Activated CD8-positive, alpha-beta memory T cell treated with anti-CD3 and anti-CD28 coated beads, Interleukin-2, amount 10 ng/mL, durations not matched to agents 7 days and 5 days (primary cell): ENCODE measurements at regions not wholly inside any gene's neighbourhood (a gene's known extent, or its start where the extent isn't known, plus 50 kb on each side); places are given as distances from the start of the nearest gene placed in this dataset.

ENCODE experiments used
- ATAC-seq: fragments of 150-1000 bp; cut with Tn5 transposase; one replicate; pipeline ENCODE4 v1.10.0; 2021; ENCODE audit warnings: moderate library complexity
- CTCF ChIA-PET: fragments of 350-600 bp; sonication (Branson Sonifier 250); formaldehyde crosslinking; loops from one replicate; lab custom pipeline; 2021; ENCODE audit warnings: antibody characterized with exemption; lab: Charles Lee
- DNase-seq: peaks from one replicate; pipeline ENCODE4 v3.0.0-alpha.2; 2020
- H3K27ac Mint-ChIP-seq: one replicate; pipeline ENCODE4 v1.8.0; 2021; ENCODE audit warnings: mild to moderate bottlenecking, mixed read lengths
- H3K27me3 Mint-ChIP-seq: one replicate; pipeline ENCODE4 v1.8.0; 2021; ENCODE audit warnings: mixed read lengths
- H3K36me3 Mint-ChIP-seq: one replicate; pipeline ENCODE4 v1.8.0; 2021; ENCODE audit warnings: mild to moderate bottlenecking, mixed read lengths
- H3K4me1 Mint-ChIP-seq: one replicate; pipeline ENCODE4 v1.8.0; 2021; ENCODE audit warnings: mixed read lengths
- H3K4me3 Mint-ChIP-seq: one replicate; pipeline ENCODE4 v1.8.0; 2021; ENCODE audit warnings: mild to moderate bottlenecking, moderate library complexity, mixed read lengths
- H3K9me3 Mint-ChIP-seq: one replicate; pipeline ENCODE4 v1.8.0; 2022; ENCODE audit warnings: low read depth, mixed read lengths

DNA sequence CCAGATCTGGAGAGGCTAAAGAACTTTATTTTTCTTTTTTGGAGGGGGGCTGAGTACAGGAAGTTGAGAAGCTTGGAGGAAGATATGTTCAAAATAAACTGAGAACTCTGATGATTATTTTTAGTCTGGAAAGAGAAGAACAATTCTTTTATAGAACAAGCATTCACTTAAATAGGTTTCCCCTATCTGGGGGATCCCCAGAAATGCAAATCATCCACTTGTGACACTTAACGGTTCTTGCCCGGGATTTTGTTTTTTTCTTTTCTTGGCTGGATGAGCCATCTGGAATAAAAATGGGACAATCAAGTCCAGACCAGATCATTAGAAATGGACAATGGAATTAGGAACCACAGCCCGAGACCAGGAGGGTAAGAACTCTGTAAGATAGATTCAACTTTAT, 95.9 kb upstream of the EGR2 start:
- Mint-ChIP-seq H3K36me3 (no peaks in the 10 kb centered on the region), H3K27me3 (peaks cover 13% of the 10 kb centered on the region), H3K27ac (no peak overlapping the region), H3K4me1 (peaks cover under 1% of the 10 kb centered on the region), H3K4me3 (no peak overlapping the region), H3K9me3 (no peaks in the 10 kb centered on the region)
- CTCF ChIA-PET: no interaction called here
- DNase-seq: no peak
- ATAC-seq: no peak

DNA sequence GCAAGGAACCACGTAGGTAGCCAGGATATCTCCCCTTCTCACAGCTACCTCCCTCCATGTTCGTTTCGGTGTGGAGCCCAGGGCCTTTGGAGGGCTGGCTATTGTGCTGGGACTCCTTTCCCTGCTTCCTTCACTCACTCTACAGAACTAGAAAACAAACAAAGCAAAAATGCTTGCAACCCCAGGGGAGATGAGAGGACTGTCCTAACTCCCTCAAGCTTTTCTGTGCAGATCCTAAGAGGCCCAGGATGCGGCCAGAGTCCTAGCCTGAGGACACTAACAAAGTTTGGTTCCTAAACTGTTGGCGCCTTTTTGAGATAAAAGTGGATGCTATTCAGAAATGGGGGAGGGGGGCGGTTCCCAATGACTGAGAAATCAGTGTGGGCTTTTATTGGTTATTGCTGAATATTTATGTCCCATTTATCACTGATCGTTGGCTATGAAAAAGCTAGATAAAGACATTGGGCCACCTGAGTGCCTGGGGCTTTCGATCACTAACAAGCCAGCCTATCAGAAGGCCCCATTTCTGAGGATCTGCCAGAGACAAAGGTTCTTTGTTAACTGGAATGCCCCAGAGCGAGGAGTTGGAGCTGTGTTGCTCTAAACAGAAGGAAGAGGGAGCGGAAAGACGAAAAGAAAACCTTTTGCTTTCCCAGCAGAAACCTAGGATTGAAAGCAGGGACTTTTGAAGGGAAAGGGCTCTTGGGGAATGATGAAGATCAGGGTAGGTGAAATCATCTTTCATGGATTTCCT, 95.2 kb upstream of the EGR2 start:
- CTCF ChIA-PET: no interaction called here
- H3K27me3 Mint-ChIP-seq: peaks cover 13% of the 10 kb centered on the region
- no peaks in the 10 kb centered on the region for H3K4me1 Mint-ChIP-seq
- H3K27ac Mint-ChIP-seq: no peak overlapping the region
- ATAC-seq (no peak), DNase-seq (no peak)
- no peaks in the 10 kb centered on the region for H3K9me3 Mint-ChIP-seq
- H3K36me3 Mint-ChIP-seq: no peaks in the 10 kb centered on the region
- H3K4me3 Mint-ChIP-seq: no peak overlapping the region

DNA sequence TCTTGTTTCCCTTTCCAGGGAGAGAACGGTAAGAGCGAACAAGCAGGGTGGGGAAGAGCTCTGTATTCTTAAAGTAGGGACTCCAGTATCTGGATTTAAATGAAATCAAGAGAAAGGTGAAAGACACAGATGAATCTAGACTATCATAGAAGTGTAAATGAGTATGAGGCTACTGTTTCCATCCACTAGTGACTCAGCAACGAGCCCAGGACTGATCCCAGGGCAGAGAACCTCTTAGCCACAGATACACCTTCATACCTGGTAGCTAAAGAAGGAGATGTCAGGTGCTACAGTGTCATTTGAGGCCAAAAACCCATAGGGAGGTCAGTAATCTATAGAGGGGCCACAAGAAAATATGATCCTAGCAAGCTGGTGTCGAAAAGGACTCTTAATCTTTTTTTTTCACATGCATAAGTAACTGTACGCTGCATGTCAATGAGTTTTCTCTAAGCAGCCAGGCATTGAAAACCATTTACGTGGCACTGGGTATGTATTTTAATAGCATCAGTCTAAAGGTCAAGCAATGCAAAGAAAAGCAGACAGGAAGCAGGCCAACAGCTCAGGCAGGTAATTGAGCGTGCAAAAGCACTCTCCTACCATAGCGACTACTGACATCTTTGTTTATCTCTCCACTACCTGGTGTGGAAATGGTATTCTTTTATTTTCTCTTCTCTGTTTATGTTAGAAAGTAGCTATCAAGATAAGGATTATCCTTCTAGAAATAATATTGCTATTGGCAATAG, 91.5 kb upstream of the EGR2 start:
- ATAC-seq (no peak), DNase-seq (no peak)
- H3K9me3 Mint-ChIP-seq: no peaks in the 10 kb centered on the region
- no peak overlapping the region for H3K4me3 Mint-ChIP-seq
- H3K36me3 Mint-ChIP-seq: peaks cover 2% of the 10 kb centered on the region
- no peaks in the 10 kb centered on the region for H3K4me1 Mint-ChIP-seq
- H3K27me3 Mint-ChIP-seq: peaks cover 4% of the 10 kb centered on the region
- H3K27ac Mint-ChIP-seq: no peak overlapping the region
- CTCF ChIA-PET: no interaction called here

DNA sequence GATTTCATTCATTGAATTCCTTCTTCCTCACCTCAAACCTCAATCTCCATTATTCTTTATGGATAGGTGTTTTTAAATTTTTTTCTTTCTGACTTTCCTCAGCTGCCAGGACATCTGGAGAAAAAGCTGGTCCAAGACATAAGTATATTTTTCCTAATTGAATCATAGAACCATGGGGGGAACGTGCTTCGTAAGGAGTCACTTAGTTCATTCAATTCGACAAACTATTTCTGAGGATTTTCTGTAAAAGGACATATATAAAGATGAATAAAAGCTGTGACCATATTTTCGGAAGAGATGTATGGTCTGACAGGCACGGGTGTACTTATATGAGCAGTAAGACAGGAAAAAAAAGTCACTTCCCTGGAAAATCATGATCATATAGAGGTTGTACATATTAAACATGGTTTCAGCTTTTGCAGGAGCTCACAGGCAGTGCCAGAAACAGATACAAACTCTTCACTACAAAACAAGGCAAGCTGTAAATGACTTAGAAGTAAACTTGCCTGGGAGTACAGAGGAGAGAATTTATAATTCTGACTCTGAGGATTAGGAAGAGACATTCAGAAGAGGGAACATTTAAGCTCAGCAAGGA, 88.2 kb upstream of the EGR2 start:
- DNase-seq: no peak
- Mint-ChIP-seq H3K4me3 (no peak overlapping the region), H3K27ac (no peak overlapping the region), H3K27me3 (no peaks in the 10 kb centered on the region), H3K36me3 (peaks cover 3% of the 10 kb centered on the region), H3K4me1 (peaks cover 3% of the 10 kb centered on the region), H3K9me3 (no peaks in the 10 kb centered on the region)
- no peak for ATAC-seq
- CTCF ChIA-PET: no interaction called here

DNA sequence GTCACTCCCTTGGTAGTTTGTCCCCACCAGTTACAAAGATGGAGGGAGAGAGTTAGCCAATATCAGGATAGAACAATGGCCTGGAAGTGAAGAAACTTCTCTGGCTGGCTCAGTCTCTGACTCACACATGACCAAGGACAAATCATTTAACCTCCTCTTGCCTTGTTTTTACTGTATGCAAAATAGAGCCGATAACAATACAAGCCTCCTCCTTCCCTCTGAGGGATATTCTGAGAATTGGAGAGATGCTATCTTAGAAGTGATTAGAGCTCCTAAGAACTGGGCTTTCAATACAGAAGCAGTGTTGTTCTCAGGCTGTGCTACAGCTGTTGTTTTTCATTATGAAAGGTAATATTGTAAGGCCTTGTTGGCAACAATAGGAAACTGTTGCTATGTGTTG, 87.7 kb upstream of the EGR2 start:
- Mint-ChIP-seq H3K36me3 (peaks cover 3% of the 10 kb centered on the region), H3K4me1 (peaks cover 3% of the 10 kb centered on the region), H3K4me3 (no peak overlapping the region), H3K27ac (no peak overlapping the region), H3K27me3 (no peaks in the 10 kb centered on the region), H3K9me3 (no peaks in the 10 kb centered on the region)
- CTCF ChIA-PET: no interaction called here
- no peak for ATAC-seq
- no peak for DNase-seq

DNA sequence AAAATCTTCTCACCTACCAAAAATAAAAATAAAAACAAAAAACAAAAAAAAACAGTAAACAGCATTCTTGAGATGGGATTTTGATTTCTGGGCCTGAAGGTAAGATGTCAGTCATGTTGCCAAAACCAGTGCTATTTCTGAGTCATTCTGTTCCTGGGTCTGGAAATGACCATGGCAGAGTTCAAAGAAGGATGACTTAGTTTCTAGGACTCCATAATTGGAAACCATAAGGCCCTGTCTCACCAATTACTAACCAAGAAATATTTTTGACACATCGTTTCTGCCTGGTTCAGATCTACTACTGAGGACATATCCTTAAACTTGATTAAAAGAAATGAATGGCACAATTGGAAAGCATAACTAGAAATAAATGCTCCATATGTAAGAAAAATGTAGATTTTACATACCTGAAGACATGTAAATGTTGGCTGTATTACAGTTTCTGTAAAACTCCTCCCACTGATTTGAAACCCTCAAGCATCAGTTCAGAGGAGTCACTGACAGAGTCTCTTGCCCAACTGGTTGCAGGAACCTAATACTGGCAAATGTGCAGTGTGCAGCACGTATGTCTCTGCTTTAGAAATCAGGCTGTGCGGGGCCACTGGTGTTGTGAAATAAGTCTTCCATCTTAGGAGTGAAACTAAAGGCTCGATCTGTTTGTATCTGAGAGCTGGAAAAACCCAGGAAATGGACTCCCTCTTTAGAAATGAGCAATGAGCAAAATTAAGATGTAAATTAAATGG, 84.8 kb upstream of the EGR2 start:
- DNase-seq (no peak), ATAC-seq (no peak)

DNA sequence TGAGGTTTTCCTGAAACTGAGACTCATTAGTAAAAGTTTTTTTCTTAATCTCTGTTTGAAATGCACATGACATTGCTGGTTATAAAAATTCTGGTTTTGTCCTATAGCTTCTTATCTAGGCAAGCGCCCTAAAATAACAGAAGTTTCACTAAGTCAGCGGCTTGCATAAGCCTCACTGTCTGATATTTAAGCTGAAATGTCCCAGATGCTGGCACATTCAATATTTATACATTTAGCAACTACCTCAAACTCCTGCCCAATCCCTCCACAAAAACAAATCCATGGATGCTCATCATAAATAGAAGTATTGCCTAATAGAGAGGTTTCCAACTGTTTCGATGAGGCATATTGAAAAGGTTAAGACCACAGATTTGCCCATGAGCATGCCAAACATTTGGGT, 83.1 kb upstream of the EGR2 start:
- Mint-ChIP-seq H3K36me3 (peaks cover 3% of the 10 kb centered on the region), H3K27me3 (no peaks in the 10 kb centered on the region), H3K4me3 (no peak overlapping the region), H3K4me1 (peaks cover 3% of the 10 kb centered on the region), H3K27ac (no peak overlapping the region), H3K9me3 (no peaks in the 10 kb centered on the region)
- CTCF ChIA-PET: no interaction called here
- DNase-seq: no peak
- no peak for ATAC-seq

More for the DNA sequence above, 84.8 kb upstream of the EGR2 start:
- Mint-ChIP-seq H3K4me1 (peaks cover 3% of the 10 kb centered on the region), H3K27me3 (no peaks in the 10 kb centered on the region), H3K9me3 (no peaks in the 10 kb centered on the region), H3K27ac (no peak overlapping the region), H3K4me3 (no peak overlapping the region), H3K36me3 (peaks cover 3% of the 10 kb centered on the region)
- CTCF ChIA-PET: no interaction called here

DNA sequence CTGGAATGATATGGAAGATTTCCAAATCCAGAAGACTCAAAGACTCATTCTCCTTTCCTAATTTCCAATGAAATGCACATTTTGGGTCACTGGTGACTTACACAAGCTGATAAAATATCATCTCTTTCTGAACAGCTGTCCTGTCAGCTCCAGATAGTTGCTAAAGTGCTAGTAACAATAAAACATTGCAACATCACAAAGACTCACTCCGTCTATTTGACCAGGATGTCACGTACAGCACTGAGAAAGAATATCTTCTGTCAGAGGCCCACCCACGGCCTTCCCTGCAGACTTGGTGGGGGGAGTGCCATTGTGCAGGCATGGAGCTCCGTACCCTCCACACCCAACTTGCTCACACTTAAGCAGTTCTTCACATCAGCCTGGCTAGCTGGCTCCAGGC, 78.9 kb upstream of the EGR2 start:
- no peak overlapping the region for H3K4me3 Mint-ChIP-seq
- CTCF ChIA-PET: no interaction called here
- no peak overlapping the region for H3K27ac Mint-ChIP-seq
- H3K4me1 Mint-ChIP-seq: peaks cover 5% of the 10 kb centered on the region
- H3K9me3 Mint-ChIP-seq: no peaks in the 10 kb centered on the region
- DNase-seq (no peak), ATAC-seq (no peak)
- H3K27me3 Mint-ChIP-seq: no peaks in the 10 kb centered on the region
- no peaks in the 10 kb centered on the region for H3K36me3 Mint-ChIP-seq

DNA sequence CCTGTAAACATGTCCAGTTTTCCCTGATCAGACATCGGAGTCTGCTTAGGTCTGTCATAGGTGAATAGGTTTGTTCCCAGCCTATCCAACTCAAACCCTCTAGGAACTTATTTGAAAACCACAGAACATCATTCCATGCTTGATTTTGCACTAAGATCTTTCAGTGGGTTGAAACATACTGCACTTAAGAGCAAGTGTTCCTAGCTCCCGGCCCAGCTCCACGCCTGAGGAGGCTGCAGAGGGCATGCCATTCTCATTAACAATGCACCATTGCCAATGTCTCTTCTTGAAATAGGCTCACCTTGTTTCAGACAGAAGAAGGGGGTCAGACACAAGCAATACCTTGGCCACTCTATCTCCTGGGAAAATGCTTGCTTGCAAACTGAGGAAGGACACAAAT, 78.0 kb upstream of the EGR2 start:
- CTCF ChIA-PET: interaction anchor here (1.5 kb wide), 1 partner anchor 76 kb away, joined by 3 read pairs; no protein-coding TSS in a partner anchor
- Mint-ChIP-seq H3K36me3 (no peaks in the 10 kb centered on the region), H3K4me3 (no peak overlapping the region), H3K27me3 (no peaks in the 10 kb centered on the region), H3K27ac (no peak overlapping the region), H3K9me3 (no peaks in the 10 kb centered on the region), H3K4me1 (peaks cover 5% of the 10 kb centered on the region)
- DNase-seq: no peak
- no peak for ATAC-seq

DNA sequence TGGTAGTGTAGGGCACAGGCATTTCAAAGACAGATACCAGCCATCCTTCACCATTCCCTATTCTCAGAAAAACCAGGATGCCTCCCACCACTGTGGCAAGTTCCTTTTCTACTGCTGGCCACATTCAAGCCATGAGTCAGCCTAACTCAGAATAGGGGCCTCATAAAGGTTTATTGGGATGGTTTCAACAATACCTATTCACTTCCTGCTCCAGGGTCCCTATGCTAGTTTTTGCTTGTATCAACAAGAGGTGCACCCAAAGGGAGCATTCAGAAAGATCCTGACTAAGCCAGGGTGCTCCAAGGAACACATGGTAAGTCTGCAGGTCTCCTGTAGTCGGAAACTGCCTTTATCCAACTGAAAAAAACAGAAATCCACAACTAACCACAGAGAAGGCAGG, 76.9 kb upstream of the EGR2 start:
- peaks cover 5% of the 10 kb centered on the region for H3K4me1 Mint-ChIP-seq
- DNase-seq (no peak), ATAC-seq (no peak)
- no peak overlapping the region for H3K27ac Mint-ChIP-seq
- no peaks in the 10 kb centered on the region for H3K36me3 Mint-ChIP-seq
- no peaks in the 10 kb centered on the region for H3K27me3 Mint-ChIP-seq
- no peak overlapping the region for H3K4me3 Mint-ChIP-seq
- CTCF ChIA-PET: interaction anchor here (1.5 kb wide), 1 partner anchor 75 kb away, joined by 3 read pairs; no protein-coding TSS in a partner anchor
- H3K9me3 Mint-ChIP-seq: peaks cover 3% of the 10 kb centered on the region

DNA sequence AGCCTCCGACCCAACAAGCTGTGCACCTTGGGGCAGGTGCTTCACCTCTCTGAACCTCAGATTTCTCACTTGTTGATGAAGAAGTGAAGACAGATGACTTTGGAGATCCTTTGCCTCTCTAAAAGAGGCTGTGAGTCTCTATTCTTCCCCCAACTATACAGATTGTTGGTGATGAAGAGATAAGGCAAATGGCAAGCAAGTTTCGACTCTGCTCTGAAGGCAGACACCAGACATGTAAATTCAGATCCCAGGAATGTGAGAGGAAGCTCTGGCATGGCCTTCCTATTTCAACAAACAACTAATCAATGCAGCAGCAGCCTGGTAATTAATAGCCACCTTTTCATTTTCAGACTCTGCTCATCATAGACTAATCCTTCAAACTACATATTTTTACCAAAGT, 74.2 kb upstream of the EGR2 start:
- H3K4me3 Mint-ChIP-seq: no peak overlapping the region
- peaks cover 7% of the 10 kb centered on the region for H3K27me3 Mint-ChIP-seq
- DNase-seq (no peak), ATAC-seq (no peak)
- H3K4me1 Mint-ChIP-seq: peaks cover 5% of the 10 kb centered on the region
- H3K36me3 Mint-ChIP-seq: no peaks in the 10 kb centered on the region
- CTCF ChIA-PET: no interaction called here
- no peak overlapping the region for H3K27ac Mint-ChIP-seq
- H3K9me3 Mint-ChIP-seq: peaks cover 3% of the 10 kb centered on the region

DNA sequence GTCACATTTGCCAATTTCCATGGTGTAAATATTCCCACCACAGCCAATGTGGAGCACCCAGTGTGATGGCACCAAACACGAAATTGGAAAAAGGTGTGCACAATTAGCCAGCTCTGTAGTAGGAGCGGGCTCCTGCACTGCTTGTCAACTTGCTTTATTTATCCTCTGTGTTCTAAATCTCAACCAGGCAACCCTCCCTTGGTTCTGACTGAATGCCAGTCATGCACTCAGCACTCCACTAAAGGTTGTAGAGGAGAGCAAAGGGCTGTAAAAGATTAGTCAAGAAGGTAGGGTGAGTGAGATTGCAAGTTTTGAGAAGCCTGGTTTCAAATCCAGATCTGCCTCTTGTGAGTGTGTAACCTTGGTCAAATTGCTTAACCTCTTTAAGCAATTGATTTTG, 71.5 kb upstream of the EGR2 start:
- DNase-seq: no peak
- Mint-ChIP-seq H3K4me3 (no peak overlapping the region), H3K36me3 (no peaks in the 10 kb centered on the region), H3K27me3 (peaks cover 25% of the 10 kb centered on the region), H3K4me1 (peaks cover 2% of the 10 kb centered on the region), H3K9me3 (peaks cover 3% of the 10 kb centered on the region), H3K27ac (no peak overlapping the region)
- no peak for ATAC-seq
- CTCF ChIA-PET: no interaction called here

DNA sequence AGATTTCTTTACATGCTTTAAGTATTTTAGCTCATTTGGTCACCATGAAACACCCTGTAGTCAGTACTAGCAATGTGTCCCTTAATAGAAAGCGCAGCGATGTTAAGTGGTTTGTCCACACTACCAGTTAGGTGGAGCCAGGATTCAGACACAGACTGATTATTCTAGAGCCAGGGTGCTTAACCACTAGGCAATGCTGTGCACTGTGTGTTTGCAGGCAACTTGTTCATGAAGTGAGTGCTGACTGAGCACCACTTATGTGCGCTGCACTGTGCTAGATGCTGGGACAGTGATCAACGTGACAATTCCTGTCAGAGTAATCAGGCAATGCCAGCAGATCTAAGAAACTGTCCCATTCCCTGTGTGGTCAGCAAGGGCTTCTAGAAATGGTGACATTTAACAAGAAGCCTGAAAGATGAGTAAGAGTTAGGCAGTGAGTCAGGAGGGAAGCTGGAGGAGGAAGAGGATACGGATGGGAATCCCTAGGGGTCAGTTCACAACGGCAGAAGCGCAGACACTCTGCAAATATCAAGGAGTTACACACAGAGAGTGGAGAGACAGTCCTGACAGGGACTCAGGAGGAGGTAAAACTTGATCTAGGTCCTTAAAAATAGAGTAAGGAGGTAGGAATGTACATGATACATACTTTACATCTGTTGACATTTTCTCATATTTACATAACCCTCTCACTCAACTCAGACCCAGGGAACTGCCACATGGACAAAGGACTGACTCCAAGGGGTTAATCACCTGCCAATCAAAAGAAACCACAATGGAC, 69.7 kb upstream of the EGR2 start:
- no peaks in the 10 kb centered on the region for H3K36me3 Mint-ChIP-seq
- no peak overlapping the region for H3K4me3 Mint-ChIP-seq
- ATAC-seq (no peak), DNase-seq (no peak)
- peaks cover 3% of the 10 kb centered on the region for H3K9me3 Mint-ChIP-seq
- CTCF ChIA-PET: no interaction called here
- H3K4me1 Mint-ChIP-seq: no peaks in the 10 kb centered on the region
- H3K27me3 Mint-ChIP-seq: peaks cover 33% of the 10 kb centered on the region
- H3K27ac Mint-ChIP-seq: no peak overlapping the region
